Smooth muscle cell (in vitro differentiated cells): ENCODE measurements at regions not wholly inside any gene's neighbourhood (a gene's known extent, or its start where the extent isn't known, plus 50 kb on each side); places are given as distances from the start of the nearest gene placed in this dataset.
"Not testable (repeated sequence)": the region's sequence is repeated elsewhere in the genome, so short reads cannot be mapped to it uniquely, and the experiment has no call there.

Source experiments
- DNase-seq: peaks from one replicate; lab custom pipeline; 2025; ENCODE audit not compliant: unreplicated experiment; lab: John Stamatoyannopoulos, UW
- H2AFZ ChIP-seq: fragments of 200-600 bp; sonication (generic); 2 replicates; pipeline ENCODE4 v1.6.0; 2016; ENCODE audit warnings: antibody characterized with exemption, low read depth, mild to moderate bottlenecking
- H3F3A ChIP-seq: fragments of 200-600 bp; sonication (generic); 2 replicates; pipeline ENCODE4 v1.6.0; 2017; ENCODE audit warnings: antibody characterized with exemption, low read depth
- H3K27ac ChIP-seq: fragments of 200-600 bp; sonication (generic); 2 replicates; pipeline ENCODE4 v1.5.1; 2016; ENCODE audit warnings: low read depth, mild to moderate bottlenecking
- H3K27me3 ChIP-seq: fragments of 200-600 bp; sonication (generic); 2 replicates; pipeline ENCODE4 v1.6.1; 2016; ENCODE audit warnings: low read depth, mild to moderate bottlenecking
- H3K36me3 ChIP-seq: fragments of 200-600 bp; sonication (generic); 2 replicates; pipeline ENCODE4 v1.5.1; 2016; ENCODE audit warnings: low read depth
- H3K4me1 ChIP-seq: fragments of 200-600 bp; sonication (generic); 2 replicates; pipeline ENCODE4 v1.5.1; 2016; ENCODE audit warnings: low read depth
- H3K4me2 ChIP-seq: fragments of 200-600 bp; sonication (generic); 2 replicates; pipeline ENCODE4 v1.6.0; 2016; ENCODE audit warnings: mild to moderate bottlenecking
- H3K4me3 ChIP-seq: fragments of 200-600 bp; sonication (generic); 2 replicates; pipeline ENCODE4 v1.5.1; 2016; ENCODE audit warnings: mild to moderate bottlenecking
- H3K79me2 ChIP-seq: fragments of 200-600 bp; sonication (generic); 2 replicates; pipeline ENCODE4 v1.6.0; 2016; ENCODE audit warnings: low read depth, mild to moderate bottlenecking
- H3K9ac ChIP-seq: fragments of 200-600 bp; sonication (generic); 2 replicates; pipeline ENCODE4 v1.6.0; 2016; ENCODE audit warnings: low read depth
- H3K9me3 ChIP-seq: fragments of 200-600 bp; sonication (generic); replicated peaks from 2 replicates; pipeline ENCODE4 v1.5.1; 2016; ENCODE audit warnings: low read depth
- H4K20me1 ChIP-seq: fragments of 200-600 bp; sonication (generic); 2 replicates; pipeline ENCODE4 v1.6.0; 2016; ENCODE audit warnings: low read depth
- WGBS: methylation state at CpG from one replicate; pipeline ENCODE4 v1.1.7; 2016; ENCODE audit warnings: low lambda C conversion rate; 5-methylcytosine and 5-hydroxymethylcytosine counted together
- TF ChIP-seq, protein P1 (sequence below): fragments of 200-600 bp; sonication (generic); IDR thresholded peaks from 2 replicates; pipeline ENCODE4 v1.5.1; 2017; ENCODE audit warnings: borderline replicate concordance, mild to moderate bottlenecking, antibody characterized with exemption; ENCODE audit not compliant: insufficient read depth, poor library complexity, severe bottlenecking

DNA sequence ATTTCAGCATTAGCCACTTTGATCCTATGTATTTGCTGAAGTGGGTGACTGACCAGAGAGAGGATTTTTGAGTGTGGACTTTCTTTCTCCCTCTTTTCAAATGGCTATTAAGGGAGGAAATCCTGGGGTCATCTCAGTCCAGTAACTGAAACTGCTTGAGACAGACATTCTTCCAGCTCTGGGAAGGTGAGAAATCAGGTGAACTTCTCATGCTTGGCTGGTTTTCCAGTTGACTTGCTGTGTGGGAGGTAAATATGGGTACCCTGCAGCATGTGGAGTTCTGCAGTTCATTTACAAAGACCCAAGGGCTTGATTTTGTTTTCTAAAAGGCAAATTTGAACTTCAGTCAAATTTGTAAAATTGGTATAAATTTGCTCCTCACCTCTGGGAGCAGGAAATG is 461.1 kb upstream of the TBL1XR1 start:
- Histone ChIP-seq H3F3A (no peaks in the 10 kb centered on the region), H3K79me2 (no peaks in the 10 kb centered on the region), H3K4me2 (no peak overlapping the region), H3K27me3 (no peaks in the 10 kb centered on the region), H3K9ac (no peak overlapping the region), H3K36me3 (no peaks in the 10 kb centered on the region), H3K9me3 (no peaks in the 10 kb centered on the region), H3K27ac (no peak overlapping the region), H3K4me3 (no peak overlapping the region), H3K4me1 (no peaks in the 10 kb centered on the region), H2AFZ (no peak overlapping the region), H4K20me1 (no peaks in the 10 kb centered on the region)
- DNase-seq = no peak
- TF ChIP-seq, protein P1, sequence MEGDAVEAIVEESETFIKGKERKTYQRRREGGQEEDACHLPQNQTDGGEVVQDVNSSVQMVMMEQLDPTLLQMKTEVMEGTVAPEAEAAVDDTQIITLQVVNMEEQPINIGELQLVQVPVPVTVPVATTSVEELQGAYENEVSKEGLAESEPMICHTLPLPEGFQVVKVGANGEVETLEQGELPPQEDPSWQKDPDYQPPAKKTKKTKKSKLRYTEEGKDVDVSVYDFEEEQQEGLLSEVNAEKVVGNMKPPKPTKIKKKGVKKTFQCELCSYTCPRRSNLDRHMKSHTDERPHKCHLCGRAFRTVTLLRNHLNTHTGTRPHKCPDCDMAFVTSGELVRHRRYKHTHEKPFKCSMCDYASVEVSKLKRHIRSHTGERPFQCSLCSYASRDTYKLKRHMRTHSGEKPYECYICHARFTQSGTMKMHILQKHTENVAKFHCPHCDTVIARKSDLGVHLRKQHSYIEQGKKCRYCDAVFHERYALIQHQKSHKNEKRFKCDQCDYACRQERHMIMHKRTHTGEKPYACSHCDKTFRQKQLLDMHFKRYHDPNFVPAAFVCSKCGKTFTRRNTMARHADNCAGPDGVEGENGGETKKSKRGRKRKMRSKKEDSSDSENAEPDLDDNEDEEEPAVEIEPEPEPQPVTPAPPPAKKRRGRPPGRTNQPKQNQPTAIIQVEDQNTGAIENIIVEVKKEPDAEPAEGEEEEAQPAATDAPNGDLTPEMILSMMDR = no peak

DNA sequence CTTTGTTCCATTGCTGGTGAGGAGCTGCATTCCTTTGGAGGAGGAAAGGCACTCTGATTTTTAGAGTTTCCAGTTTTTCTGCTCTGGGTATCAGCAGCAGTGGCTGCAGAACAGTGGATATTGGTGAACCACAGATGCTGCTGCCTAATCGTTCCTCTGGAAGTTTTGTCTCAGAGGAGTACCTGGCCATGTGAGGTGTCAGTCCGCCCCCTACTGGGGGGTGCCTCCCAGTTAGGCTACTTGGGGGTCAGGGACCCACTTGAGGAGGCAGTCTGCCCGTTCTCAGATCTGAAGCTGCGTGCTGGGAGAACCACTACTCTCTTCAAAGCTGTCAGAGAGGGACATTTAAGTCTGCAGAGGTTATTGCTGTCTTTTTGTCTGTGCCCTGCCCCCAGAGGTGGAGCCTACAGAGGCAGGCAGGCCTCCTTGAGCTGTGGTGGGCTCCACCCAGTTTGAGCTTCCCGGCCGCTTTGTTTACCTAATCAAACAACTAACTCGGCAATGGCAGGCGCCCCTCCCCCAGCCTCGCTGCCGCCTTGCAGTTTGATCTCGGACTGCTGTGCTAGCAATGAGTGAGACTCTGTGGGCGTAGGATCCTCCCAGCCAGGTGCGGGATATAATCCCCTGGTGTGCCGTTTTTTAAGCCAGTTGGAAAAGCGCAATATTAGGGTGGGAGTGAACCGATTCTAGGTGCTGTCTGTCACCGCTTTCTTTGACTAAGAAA is 467.3 kb upstream of the TBL1XR1 start:
- not testable (repeated sequence) for H3F3A ChIP-seq, H3K36me3 ChIP-seq, H4K20me1 ChIP-seq, H3K27ac ChIP-seq, H3K4me2 ChIP-seq, H3K9ac ChIP-seq, H2AFZ ChIP-seq, H3K4me3 ChIP-seq, H3K9me3 ChIP-seq, H3K79me2 ChIP-seq, H3K27me3 ChIP-seq, DNase-seq, H3K4me1 ChIP-seq
- 98% methylated on average over 17 of the region's 17 CpGs for WGBS

DNA sequence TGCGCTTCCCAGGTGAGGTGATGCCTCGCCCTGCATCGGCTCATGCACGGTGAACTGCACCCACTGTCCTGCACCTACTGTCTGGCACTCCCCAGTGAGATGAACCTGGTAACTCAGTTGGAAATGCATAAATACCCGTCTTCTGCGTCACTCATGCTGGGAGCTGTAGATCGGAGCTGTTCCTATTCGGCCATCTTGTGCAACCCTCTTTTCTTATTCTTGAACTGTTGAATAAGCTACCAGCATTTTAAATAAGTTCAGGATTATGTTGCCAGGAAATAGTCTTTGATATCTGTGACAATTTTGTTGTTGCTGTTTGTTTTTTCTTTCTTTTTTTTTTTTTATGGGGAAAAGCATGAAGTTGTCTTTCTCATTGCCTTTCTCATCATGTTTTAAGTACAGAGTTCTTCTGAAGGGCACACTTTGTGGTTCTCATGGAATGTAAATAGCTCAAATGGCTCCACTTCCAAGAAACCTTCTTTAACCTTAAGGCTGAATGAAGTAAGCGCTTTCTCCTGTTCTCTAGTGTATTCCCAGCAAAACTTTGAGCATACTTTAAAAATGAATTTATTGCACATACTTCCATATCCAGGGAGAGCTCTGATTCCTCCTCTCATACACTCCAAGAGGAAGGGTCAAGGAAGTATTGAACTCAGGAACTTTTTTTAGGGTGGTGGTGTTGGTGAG is 468.0 kb upstream of the TBL1XR1 start:
- DNase-seq = no peak
- no peaks in the 10 kb centered on the region for H3F3A ChIP-seq
- WGBS = 96% methylated on average over 9 of the region's 9 CpGs

DNA sequence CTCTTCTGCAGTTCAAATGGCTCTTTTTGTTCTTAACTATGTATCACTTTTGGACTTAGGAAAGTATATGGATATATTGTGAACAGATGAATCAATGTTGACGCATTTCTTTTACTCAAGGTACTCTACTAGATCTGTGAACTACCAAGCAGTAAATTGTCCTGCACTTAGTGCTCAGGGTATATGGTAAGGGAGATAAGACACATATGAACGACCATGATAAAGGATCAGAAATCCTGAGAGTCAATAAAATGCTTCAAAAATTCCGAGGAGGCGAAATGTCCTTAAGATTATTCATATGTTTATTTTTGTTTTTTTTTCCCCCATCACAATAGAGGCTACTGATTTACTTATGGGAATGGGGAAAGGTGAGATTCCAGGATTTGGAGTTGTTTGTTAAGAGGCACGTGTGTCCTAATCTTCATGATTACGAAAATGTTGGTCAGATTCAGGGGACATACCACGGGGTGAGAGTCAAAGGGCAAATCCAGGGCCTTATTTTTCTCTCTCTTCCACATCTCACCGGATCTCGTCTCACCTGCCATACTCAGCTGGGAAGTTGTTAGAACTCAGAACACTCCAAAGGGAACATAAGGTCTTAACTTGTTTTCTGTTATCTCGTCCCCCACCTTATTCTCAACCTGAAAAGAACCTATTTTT is 475.1 kb upstream of the TBL1XR1 start:
- H3K9ac ChIP-seq = no peak overlapping the region
- H3K27me3 ChIP-seq = no peaks in the 10 kb centered on the region
- H3K27ac ChIP-seq = no peak overlapping the region
- 90% methylated on average over 10 of the region's 10 CpGs for WGBS
- H3K4me3 ChIP-seq = no peak overlapping the region
- no peaks in the 10 kb centered on the region for H4K20me1 ChIP-seq
- H3K4me1 ChIP-seq = no peaks in the 10 kb centered on the region
- no peaks in the 10 kb centered on the region for H3K9me3 ChIP-seq
- no peaks in the 10 kb centered on the region for H3K36me3 ChIP-seq
- no peaks in the 10 kb centered on the region for H3K79me2 ChIP-seq
- H2AFZ ChIP-seq = no peak overlapping the region
- no peak overlapping the region for H3K4me2 ChIP-seq
- TF ChIP-seq, protein P1 = no peak
- no peak for DNase-seq
- no peaks in the 10 kb centered on the region for H3F3A ChIP-seq

More for the DNA sequence above, 468.0 kb upstream of the TBL1XR1 start:
- no peaks in the 10 kb centered on the region for H3K36me3 ChIP-seq
- H3K4me2 ChIP-seq = no peak overlapping the region
- H3K79me2 ChIP-seq = no peaks in the 10 kb centered on the region
- no peak overlapping the region for H3K9ac ChIP-seq
- TF ChIP-seq, protein P1 = no peak
- H3K4me1 ChIP-seq = no peaks in the 10 kb centered on the region
- no peak overlapping the region for H2AFZ ChIP-seq
- no peak overlapping the region for H3K27ac ChIP-seq
- no peaks in the 10 kb centered on the region for H3K27me3 ChIP-seq
- H3K9me3 ChIP-seq = no peaks in the 10 kb centered on the region
- no peaks in the 10 kb centered on the region for H4K20me1 ChIP-seq
- H3K4me3 ChIP-seq = no peak overlapping the region
